ENCODE measurements at regions not wholly inside any gene's neighbourhood (a gene's known extent, or its start where the extent isn't known, plus 50 kb on each side); places are given as distances from the start of the nearest gene placed in this dataset.

DNA sequence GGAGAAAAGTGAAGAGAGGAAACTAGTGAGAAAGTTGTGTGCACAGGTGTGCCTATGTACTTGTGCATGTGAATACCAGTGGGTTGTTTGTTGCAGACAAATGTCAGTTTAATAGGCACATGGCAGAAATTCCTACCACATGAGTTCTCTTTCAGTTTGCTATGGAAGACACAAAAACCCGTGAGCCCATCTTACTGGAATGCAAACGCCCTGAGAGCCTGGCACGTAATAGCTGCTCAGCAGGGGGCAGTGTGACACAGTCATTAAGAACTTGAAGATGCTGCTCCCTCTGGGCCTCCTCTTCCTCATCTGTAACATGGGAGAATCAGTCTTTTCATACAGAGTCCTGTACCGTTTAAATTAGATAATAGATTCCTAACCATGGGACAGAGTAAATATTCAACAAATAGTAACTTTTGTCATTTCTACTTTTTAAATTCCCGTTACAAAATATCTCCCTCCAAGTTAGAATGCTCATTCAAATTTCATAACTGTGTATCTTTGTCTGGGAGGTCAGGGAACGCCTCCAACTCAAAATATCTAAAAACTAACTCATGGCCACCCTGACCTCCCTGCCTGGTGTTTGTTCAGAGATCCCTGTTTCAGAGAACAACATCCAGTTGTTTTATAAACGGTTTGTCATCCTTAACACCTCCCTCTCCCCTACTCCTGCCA is 802.9 kb downstream of the MAFB start:
- no peak for DNase-seq (ENCODE audit: low read depth in 2 of 2, low spot score in 1 of 2)

DNA sequence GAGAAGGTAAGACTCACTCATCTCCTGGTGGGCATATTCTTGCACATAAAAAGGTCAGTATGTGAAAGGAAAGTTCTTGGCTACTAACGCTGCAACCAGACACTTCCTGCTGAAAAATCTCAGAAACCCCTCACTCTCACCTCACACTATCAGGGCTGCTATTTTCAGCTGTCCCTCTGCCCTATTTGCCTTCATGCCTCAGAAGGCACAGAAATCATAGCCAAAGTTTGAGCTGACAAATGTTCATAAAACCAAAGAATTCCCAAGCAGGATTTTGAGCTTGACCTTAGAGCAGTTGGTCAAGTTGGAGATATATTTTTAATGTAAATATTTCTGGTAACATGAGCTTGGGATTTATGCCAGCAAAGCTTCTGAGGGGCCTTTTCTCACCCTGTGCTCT is 806.2 kb downstream of the MAFB start:
- no peak for DNase-seq (ENCODE audit: low read depth in 2 of 2, low spot score in 1 of 2)

DNA sequence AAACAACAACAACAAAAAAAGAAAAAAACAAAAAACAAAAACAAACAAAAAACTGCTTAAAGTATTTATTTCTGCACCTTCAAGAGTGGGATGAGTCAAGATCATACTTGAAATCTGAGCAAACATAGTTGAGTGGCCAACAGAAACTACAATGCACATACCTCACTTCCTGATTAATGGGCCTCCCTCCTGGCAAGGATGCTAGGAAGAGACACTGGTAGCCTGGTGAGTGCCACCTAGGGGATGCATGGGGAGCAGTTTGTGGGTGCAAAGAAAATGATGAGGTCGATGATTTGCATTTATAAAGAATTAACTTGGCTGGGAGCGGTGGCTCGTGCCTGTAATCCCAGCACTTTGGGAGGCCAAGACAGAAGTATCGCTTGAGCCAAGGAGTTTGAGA is 808.1 kb downstream of the MAFB start:
- no peak for DNase-seq (ENCODE audit: low read depth in 2 of 2, low spot score in 1 of 2)

DNA sequence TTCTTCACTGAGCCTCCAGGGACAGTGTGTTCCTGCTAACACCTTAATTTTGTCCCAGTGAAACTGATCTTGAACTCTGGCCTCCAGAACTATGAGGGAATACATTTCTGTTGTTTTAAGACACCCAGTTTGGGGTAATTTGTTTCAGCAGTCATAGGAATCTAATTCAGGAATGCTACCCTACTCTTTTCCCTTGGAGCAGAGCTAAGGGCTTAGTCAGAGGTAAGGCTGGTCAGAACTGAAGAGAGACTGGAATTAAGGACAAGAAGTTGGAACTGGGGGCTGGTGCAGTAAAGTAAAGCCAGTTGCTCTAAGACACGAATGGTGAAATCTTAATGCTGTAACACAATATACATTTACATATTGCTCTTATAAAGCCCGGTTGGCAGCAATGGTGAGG is 809.7 kb downstream of the MAFB start:
- no peak for DNase-seq (ENCODE audit: low read depth in 2 of 2, low spot score in 1 of 2)

DNA sequence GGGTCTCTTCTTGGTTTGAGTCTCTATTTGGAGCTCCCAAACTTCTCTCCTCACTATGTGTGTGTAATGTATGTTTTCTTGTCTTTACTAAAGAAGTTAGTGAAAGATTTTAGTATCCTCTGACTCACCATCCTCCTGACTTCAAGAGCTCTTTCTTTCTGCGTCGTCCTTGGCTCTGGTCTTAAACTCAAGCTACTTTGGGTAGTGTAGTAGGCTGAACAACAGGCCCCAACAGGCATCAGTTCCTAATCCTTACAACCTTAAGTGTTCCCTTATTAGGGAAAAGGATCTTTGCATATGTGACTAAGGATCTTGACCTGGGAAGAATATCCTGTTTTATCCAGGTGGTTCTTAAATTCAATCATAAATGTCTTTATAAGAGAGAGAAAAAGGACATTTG is 810.2 kb downstream of the MAFB start:
- DNase-seq (ENCODE audit: low read depth in 2 of 2, low spot score in 1 of 2), result no peak

DNA sequence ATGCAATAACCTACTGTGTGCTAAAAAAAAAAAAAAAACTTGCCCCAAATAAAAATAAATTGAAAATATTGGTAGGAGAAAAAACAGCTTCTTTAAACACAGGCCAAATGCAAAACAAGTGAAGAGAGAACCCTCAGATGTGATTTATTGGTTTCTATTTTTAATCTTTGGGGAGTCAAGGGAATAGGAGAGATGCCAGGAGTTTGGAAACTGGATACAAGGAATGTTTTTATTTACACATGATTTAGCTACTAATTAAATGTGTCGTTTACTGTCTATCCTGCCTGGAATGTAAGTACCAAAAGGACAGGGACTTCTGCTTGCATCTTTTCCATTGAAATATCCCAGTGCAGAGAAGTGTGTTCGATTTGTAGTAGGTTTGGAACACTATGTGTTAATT is 810.7 kb downstream of the MAFB start:
- no peak for DNase-seq (ENCODE audit: low read depth in 2 of 2, low spot score in 1 of 2)

DNA sequence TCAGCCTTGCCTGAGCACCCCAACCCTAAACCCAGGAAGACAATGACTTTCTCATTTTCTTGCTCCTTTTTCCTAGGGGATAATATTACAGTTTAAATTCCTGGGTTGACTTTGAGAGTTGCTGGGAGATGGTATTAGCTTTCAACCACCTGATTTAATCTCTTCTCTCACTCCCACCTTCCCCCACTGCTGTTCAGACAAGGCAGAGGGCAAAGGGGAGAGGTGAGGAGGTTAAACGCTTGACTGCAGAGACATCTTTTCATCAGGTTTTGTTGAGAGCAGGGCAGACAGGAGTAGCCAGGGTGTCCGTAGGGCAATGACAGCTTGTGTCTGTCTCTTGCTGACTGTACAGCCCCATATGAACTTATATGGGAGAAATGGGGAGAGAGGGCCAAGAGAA is 811.2 kb downstream of the MAFB start:
- no peak for DNase-seq (ENCODE audit: low read depth in 2 of 2, low spot score in 1 of 2)

DNA sequence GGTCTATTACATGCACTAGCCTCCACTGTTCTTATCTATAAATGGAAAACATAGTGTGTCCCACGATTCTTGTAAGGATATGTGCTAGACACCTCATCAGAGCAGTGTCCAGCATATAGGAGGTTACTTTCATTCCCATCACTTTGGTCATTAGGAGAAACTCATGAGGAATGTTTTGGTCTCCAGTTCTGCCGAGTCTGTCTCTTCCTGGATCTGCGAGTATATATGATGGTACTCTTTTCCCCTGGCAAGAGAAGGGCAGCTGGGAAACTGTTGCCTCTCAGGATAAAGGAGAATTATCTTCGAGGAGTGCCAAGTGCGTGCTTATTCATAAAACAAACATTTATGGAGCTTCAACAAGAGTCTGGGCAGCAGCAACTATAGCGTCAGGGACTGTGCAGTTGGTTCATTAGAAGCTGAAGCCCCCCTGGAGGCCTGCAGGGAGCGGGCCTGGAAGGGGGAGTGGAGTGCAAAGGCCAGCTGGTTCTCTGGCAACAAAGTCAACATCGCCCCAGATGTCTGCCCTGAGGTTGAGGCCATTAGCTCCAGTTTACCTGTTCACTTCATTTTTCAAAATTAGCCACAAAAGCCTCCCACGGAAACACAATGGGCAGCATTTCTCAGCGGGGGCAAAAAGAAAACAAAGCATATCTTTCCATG is 811.9 kb downstream of the MAFB start:
- DNase-seq (ENCODE audit: low read depth in 2 of 2, low spot score in 1 of 2), result no peak

DNA sequence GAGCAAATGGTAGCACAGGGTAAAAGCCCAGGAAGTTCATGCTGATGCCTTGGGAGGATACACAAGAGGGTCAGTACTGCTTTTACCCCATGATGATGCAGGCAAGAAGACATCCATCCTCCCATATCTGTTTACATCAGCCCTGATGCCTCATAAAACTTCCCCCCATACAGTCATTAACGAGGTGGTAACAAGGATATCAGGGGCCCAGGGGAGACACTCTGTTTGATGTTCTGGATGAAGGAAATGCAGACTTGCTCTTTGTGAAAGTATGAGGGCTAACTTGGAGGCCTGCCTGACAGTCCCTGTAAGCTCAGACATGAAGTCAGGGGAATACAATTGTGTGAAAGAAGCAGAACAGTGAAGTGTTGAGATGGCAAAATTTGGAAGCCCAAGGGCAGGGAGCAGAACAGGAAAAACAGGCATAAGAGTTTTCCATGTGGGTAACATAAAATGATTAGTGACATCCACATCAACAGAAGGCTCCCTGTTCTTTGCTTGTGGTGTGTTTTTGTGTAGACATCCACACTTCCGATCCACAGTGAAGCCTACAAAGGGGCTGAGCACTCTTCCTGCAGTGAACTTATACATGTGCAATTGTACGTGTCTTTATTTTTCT is 813.4 kb downstream of the MAFB start:
- DNase-seq (ENCODE audit: low read depth in 2 of 2, low spot score in 1 of 2), result no peak

DNA sequence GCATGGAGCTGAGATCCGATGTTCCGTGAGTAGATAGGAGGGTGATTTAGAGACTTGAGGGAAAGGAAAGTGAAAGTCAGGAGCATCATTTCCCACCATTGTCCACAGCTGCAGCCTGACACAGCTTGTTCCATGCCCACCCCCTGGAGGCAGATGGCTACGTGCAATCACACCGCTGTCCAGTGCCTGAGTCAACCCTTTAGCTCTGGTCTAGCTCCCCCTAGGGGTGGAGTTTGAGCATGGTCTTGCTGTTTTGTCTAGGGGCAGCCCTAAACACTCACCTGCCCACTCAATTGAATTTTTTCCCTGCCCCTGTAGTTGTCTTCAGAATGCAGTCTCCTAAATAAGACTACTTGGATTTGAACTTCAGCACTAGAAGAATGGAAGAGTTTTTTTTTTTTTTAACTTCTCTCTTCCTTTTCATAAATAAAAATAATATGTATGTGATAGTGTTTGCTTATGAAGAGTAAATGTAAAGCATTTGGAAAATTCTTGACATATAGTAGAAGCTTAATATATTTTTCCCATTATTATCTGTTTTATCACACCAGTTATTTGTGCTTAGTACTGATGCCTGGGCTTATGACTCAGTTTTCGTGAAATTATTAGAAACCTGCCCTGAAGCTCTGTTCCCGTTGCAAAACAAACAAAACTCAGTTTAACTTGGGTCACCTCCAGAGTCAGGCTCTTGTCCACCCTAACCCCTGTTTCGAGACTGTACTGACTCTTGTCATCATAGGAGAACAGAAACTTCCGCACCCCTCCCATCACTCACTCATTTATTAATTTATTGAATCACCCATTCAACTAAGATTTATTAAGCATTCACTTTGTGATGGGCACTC is 814.8 kb downstream of the MAFB start:
- DNase-seq (ENCODE audit: low read depth in 2 of 2, low spot score in 1 of 2), result no peak

DNA sequence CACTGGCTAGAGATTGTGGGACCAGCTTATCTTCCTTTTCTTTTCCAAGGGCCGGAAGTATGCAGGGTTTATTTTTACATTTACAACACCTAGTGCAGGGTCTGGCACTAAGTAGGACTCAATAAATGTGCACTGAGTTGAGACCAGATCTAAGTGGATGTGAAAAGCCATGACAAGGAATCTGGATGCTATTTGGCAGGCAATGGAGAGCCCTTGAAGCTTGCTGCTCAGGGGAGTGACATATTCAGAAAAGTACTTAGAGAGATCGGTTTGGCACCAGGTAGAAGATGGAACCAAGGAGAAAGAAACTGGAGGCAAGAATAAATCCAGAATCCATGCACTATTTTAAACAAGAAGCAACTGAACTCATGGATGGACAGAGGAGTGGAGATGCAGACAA is 815.8 kb downstream of the MAFB start:
- no peak for DNase-seq (ENCODE audit: low read depth in 2 of 2, low spot score in 1 of 2)

DNA sequence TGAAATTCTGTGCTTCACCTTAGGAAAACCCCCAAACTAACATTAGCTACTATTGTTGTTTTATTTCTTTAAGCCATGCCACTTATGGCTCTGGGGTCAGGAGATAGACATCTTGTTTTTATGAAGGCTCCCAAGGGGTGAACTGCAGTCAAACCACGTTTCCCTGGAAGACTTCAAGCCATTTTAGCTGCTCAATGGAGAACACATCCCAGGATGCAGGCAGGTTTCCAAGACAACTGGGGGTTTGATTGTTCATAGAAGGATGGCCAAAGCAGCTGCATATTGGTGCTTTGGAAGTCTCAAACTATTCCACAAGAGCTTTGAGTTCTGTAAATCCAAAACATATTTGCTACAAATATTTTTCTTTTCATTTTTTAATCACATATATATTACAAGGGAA is 818.0 kb downstream of the MAFB start:
- DNase-seq (ENCODE audit: low read depth in 2 of 2, low spot score in 1 of 2), result no peak

DNA sequence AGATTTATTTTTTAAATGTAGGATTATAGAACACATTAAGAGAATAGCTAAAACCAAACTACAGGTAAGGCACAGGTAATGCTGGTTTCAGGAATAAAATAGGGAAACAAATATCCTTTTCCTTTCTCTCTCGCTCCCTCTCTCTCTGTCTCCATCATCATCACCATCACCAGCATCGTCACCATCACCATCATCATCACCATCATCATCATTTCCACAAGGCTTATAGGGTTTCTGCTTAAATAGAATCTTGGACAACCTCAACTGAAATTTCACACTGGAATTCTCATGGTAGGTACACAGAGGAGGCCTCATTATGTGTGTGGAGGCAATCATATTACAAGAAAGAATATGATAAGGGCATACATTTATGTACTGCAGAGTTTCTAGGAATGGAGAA is 823.6 kb downstream of the MAFB start:
- DNase-seq (ENCODE audit: low read depth in 2 of 2, low spot score in 1 of 2), result no peak

DNA sequence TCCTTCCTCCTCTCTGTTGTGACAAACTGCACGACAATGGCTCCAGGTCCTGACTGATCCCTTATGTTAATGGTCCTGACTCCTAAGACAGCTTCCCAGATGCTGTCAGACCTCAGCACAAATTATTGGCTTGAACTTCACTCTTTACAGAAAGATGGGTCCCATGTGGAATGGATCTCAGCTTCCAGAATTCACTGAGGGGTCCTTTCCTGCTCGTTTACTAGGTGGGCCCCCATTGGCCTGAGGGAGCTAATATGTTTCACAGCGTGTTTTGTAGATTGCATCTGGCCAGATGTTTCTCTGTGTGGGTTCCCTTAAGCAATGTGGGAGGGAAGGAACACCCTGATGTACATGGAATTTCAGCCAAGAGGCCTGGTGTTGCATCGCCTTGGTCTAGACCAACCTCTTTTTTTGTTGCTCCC is 826.6 kb downstream of the MAFB start:
- DNase-seq (ENCODE audit: low read depth in 2 of 2, low spot score in 1 of 2), result no peak

DNA sequence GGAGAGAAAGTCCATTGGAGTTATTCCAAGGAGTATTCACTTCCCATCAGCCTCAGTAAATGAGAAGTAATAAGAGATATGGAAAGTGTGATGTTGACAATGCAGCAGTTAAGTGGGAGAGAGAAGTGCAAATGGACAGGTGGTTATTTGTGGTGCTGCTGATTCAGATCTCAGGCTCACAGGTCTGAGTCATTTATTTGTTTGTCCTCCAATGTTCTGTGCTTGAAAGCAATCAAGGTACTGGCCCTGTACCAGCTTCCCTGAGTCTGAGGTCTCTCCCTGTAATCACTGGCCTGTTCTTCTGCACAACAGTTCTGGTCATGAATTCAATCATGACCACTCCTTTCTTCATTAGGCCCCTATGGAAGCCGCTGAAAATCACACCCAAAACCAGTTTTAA is 827.7 kb downstream of the MAFB start:
- no peak for DNase-seq (ENCODE audit: low read depth in 2 of 2, low spot score in 1 of 2)

DNA sequence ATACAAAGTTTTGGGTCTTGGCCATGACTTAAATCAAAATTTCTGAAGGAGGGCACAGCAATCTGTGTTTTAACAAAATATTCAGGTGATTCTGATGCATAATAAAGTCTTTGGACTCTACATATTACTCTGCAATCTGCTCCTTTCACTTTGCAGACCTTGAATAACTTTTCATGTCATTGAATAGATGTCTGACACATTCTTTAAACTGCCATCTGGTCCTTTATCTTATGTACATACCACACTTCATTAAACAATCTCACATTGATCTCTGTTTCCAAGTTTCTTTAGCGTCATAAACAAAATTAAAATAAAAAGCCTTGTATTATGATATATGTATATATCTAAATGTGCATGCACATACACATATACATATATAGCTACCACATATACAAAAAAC is 831.2 kb downstream of the MAFB start:
- no peak for DNase-seq (ENCODE audit: low read depth in 2 of 2, low spot score in 1 of 2)

DNA sequence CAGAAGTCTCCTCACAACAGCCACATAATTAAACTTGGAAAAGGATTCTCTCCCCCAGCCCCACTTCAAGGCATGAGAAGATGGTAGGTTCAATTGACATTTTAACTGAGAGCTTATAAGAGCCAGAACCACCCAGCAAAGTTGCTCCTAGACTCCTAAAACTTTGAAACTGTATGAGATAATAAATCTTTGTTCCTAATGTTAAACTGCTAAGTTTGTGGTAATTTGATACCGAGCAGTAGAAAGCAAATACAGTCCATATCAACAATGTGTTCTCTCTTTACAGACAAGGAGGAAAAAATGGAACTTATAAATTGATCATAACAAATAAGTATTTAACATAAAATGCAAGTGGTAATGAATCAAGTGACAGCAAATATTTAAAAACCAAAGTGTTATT is 831.8 kb downstream of the MAFB start:
- no peak for DNase-seq (ENCODE audit: low read depth in 2 of 2, low spot score in 1 of 2)

DNA sequence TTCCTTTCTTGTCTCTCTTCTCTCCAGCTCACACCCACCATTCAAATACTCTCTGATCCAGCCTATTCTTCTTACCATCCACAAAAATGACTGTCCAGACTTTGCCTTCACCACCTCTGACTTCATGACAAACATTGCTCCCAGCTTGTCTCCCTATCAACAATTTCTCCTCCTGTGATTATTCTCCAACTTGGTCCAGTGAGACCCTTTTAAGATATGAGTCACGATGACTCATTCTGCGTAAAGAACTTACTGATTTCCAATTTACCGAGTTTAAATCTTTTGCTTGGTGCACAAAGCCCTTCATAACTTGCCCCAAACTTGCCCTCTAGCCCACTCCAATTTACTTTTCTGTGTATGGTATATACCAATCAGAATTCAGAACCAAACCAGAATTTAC is 833.2 kb downstream of the MAFB start:
- no peak for DNase-seq (ENCODE audit: low read depth in 2 of 2, low spot score in 1 of 2)

DNA sequence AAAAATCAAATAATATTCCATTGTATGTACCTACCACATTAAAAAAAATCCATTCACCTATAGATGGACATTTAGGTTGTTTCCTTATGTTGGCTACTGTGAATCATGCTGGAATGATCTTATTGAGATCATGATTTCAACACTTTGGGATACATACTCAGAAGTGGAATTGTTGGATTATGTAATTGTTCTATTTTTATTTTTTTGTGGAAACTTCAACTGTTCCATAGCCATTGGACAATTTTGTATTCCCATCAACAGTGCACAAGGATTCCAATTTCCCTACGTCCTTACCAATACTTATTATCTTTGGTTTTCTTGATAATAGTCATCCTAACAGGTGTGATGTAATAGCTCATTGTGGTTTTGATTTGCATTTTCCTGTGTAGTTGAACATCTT is 834.0 kb downstream of the MAFB start:
- DNase-seq (ENCODE audit: low read depth in 2 of 2, low spot score in 1 of 2), result no peak

DNA sequence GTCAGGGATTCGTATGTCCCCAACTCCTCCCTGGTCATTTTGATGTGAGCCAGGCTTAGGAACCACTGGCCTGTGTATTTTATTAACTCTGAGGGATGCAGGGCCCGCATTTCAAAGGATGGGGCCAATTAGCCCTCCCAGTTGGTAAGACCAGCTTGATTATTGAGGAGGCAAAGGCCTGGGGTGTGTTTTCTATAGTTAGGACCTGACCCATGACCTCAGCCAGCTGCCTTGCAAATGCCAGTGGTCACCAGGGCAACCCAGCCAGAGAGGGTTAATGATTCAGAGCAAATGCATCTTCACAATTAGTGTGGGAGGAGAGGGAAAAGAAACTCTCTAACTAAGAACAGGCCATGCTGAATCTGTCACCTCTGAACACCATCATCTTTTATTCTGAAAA is 835.4 kb downstream of the MAFB start:
- no peak for DNase-seq (ENCODE audit: low read depth in 2 of 2, low spot score in 1 of 2)

DNA sequence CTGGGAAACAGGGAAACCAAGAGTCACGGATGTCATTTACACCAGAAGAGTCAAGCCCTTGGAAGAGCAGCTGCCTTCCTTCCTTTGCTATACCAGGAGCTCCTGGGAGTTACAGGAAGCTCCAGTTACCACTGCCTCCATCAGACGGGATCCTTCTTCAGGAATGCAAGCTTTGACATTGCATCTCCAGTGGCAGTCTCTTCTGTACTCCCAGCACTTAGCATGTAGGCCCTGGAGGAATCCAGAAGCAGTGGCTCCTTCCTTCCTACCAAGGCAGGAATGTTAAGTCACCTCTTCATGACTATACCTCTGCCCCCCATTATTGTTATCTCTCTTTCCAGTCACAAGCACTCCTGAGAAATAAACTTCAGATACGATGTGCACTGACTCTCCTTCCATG is 836.0 kb downstream of the MAFB start:
- DNase-seq (ENCODE audit: low read depth in 2 of 2, low spot score in 1 of 2), result no peak

DNA sequence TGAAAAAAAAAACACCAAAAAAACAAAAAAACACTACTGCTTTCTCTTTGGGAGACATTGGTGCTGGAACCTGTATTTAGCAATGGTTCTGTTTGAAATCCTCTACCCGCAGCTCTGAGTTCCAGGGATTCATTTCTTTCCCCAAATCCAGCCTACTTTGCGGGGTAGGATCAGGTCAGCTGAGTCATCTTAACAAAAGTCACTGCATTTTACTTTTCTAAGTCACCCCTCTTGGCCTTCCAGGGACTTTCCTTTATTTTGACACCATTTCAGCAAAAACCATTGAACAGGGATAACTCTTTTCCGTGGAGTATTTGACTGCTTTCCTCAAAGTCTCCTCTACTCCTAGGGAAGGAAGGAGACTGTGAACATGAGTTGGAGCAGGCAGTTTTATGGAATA is 837.6 kb downstream of the MAFB start:
- DNase-seq (ENCODE audit: low read depth in 2 of 2, low spot score in 1 of 2), result no peak

Data from stimulated activated CD8-positive, alpha-beta memory T cell treated with anti-CD3 and anti-CD28 coated beads, Interleukin-4, amount 100 ng/mL, for 1 hour (primary cell).